ENCODE measurements at regions not wholly inside any gene's neighbourhood (a gene's known extent, or its start where the extent isn't known, plus 50 kb on each side); places are given as distances from the start of the nearest gene placed in this dataset.

DNA sequence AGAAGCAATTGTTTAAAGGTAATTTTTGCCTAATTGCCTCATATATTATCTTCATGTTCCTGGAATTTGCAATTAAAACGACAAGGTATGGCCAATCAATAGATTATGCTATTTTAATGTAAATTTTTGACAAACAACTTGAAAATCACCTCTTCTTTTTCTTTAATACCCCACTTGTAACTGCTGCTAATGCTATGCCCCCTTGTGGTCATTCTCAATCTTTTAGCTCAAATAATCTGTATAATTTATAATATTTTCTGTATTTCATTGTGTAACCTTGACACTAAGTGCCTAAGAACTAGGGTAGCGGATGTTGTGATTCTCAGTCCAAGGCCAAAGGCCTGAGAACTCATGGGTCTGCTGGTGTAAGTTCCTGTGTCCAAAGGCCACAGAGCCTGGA lies 831.7 kb upstream of the POU3F4 start:
- Histone ChIP-seq H3K4me2 (ENCODE audit: low read length) (no peak overlapping the region), H3K79me2 (ENCODE audit: control insufficient read depth, insufficient read depth, low read length, poor library complexity) (no peaks in the 10 kb centered on the region), H3K14ac (ENCODE audit: low read length) (no peak overlapping the region), H2AK5ac (ENCODE audit: low read length) (no peak overlapping the region), H2AFZ (ENCODE audit: insufficient read depth, low read length, poor library complexity) (no peak overlapping the region), H3K4ac (ENCODE audit: low read depth, low read length) (no peak overlapping the region), H4K12ac (ENCODE audit: low read depth, low read length) (no peak overlapping the region), H3K79me1 (ENCODE audit: low read length) (no peaks in the 10 kb centered on the region), H2BK5ac (ENCODE audit: low read depth, low read length, poor library complexity) (no peak overlapping the region), H3K18ac (ENCODE audit: low read length) (no peak overlapping the region), H3K23ac (ENCODE audit: low read length) (no peak overlapping the region), H3K9me3 (ENCODE audit: insufficient read depth, low read depth, low read length) (no peaks in the 10 kb centered on the region), H4K8ac (ENCODE audit: low read depth, low read length) (no peak overlapping the region), H3K9ac (ENCODE audit: low read length) (no peak overlapping the region), H2BK120ac (ENCODE audit: insufficient read depth, low read length, poor library complexity) (no peak overlapping the region), H4K91ac (ENCODE audit: low read depth, low read length) (no peak overlapping the region), H3K27ac (ENCODE audit: low read depth, low read length) (no peak overlapping the region), H3K36me3 (ENCODE audit: control insufficient read depth in 1 of 2, insufficient read depth in 2 of 2, low read length in 2 of 2) (no peaks in the 10 kb centered on the region), H3K4me1 (ENCODE audit: control insufficient read depth in 1 of 2, insufficient read depth in 2 of 2, low read length in 2 of 2) (no peaks in the 10 kb centered on the region), H3K27me3 (ENCODE audit: insufficient read depth, low read length) (no peaks in the 10 kb centered on the region), H3K4me3 (ENCODE audit: low read depth, low read length) (no peak overlapping the region), H2BK12ac (ENCODE audit: low read length) (no peak overlapping the region)
- DNase-seq = peak in 1 of 2 donors; percentile 1
- no CpG with 5 or more reads among the region's 2 CpGs for WGBS (ENCODE audit: extremely low coverage, insufficient coverage, insufficient read length)

DNA sequence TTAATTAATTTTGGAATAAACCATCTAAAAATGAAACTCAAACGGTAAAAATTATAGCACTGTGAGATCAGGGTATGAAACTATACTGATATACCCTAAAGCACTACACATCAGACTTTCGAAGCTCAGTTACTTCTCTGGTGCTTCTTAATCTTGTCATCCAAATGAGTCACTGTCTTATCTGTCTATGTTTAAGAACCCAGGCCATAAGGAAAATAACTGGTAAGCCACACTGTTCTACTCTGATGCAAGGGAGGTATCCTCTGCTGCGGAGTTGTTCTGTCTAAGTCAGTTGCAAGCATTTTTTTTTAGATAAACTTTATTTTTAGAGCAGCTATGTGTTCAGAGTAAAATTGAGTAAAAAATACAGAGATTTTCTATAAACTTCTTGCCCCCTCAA lies 830.8 kb upstream of the POU3F4 start:
- Histone ChIP-seq H3K4me2 (ENCODE audit: low read length) (no peak overlapping the region), H3K14ac (ENCODE audit: low read length) (no peak overlapping the region), H2BK120ac (ENCODE audit: insufficient read depth, low read length, poor library complexity) (no peak overlapping the region), H2BK12ac (ENCODE audit: low read length) (no peak overlapping the region), H4K12ac (ENCODE audit: low read depth, low read length) (no peak overlapping the region), H3K23ac (ENCODE audit: low read length) (no peak overlapping the region), H3K27ac (ENCODE audit: low read depth, low read length) (no peak overlapping the region), H3K79me2 (ENCODE audit: control insufficient read depth, insufficient read depth, low read length, poor library complexity) (no peaks in the 10 kb centered on the region), H2AFZ (ENCODE audit: insufficient read depth, low read length, poor library complexity) (no peak overlapping the region), H3K79me1 (ENCODE audit: low read length) (no peaks in the 10 kb centered on the region), H3K18ac (ENCODE audit: low read length) (no peak overlapping the region), H3K9ac (ENCODE audit: low read length) (no peak overlapping the region), H3K4me3 (ENCODE audit: low read depth, low read length) (no peak overlapping the region), H2AK5ac (ENCODE audit: low read length) (no peak overlapping the region), H3K9me3 (ENCODE audit: insufficient read depth, low read depth, low read length) (no peaks in the 10 kb centered on the region), H3K4me1 (ENCODE audit: control insufficient read depth in 1 of 2, insufficient read depth in 2 of 2, low read length in 2 of 2) (no peaks in the 10 kb centered on the region), H3K27me3 (ENCODE audit: insufficient read depth, low read length) (no peaks in the 10 kb centered on the region), H3K4ac (ENCODE audit: low read depth, low read length) (no peak overlapping the region), H4K91ac (ENCODE audit: low read depth, low read length) (no peak overlapping the region), H4K8ac (ENCODE audit: low read depth, low read length) (no peak overlapping the region), H3K36me3 (ENCODE audit: control insufficient read depth in 1 of 2, insufficient read depth in 2 of 2, low read length in 2 of 2) (no peaks in the 10 kb centered on the region), H2BK5ac (ENCODE audit: low read depth, low read length, poor library complexity) (no peak overlapping the region)
- WGBS (ENCODE audit: extremely low coverage, insufficient coverage, insufficient read length) = no CpG with 5 or more reads among the region's 3 CpGs
- DNase-seq = no peak

DNA sequence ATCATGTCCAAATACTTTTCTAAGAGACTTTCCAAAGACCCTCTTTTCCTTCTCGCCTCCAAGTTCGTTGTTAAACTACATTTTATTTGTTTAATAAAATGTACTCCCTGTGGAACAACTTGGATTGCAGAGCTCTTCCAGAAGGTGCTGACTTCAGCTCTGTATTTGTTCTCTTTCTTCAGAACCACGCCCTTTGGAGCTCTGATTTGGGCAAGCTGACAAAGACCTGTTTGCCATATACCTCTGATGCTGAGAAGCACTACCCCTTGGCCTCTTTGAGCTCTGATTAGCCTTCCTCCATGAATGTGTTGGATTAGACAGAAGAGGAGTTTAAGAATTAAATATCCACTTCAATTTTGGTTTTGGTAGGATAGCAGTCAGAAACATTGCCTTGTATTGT lies 815.1 kb upstream of the POU3F4 start:
- Histone ChIP-seq H3K9me3 (ENCODE audit: insufficient read depth, low read depth, low read length) (no peaks in the 10 kb centered on the region), H3K14ac (ENCODE audit: low read length) (no peak overlapping the region), H4K91ac (ENCODE audit: low read depth, low read length) (no peak overlapping the region), H3K18ac (ENCODE audit: low read length) (no peak overlapping the region), H4K12ac (ENCODE audit: low read depth, low read length) (no peak overlapping the region), H3K27ac (ENCODE audit: low read depth, low read length) (no peak overlapping the region), H2BK5ac (ENCODE audit: low read depth, low read length, poor library complexity) (no peak overlapping the region), H3K23ac (ENCODE audit: low read length) (no peak overlapping the region), H2BK120ac (ENCODE audit: insufficient read depth, low read length, poor library complexity) (no peak overlapping the region), H3K4me1 (ENCODE audit: control insufficient read depth in 1 of 2, insufficient read depth in 2 of 2, low read length in 2 of 2) (no peaks in the 10 kb centered on the region), H2BK12ac (ENCODE audit: low read length) (no peak overlapping the region), H2AFZ (ENCODE audit: insufficient read depth, low read length, poor library complexity) (no peak overlapping the region), H3K4me3 (ENCODE audit: low read depth, low read length) (no peak overlapping the region), H2AK5ac (ENCODE audit: low read length) (no peak overlapping the region), H3K79me2 (ENCODE audit: control insufficient read depth, insufficient read depth, low read length, poor library complexity) (no peaks in the 10 kb centered on the region), H3K27me3 (ENCODE audit: insufficient read depth, low read length) (no peaks in the 10 kb centered on the region), H3K4me2 (ENCODE audit: low read length) (no peak overlapping the region), H3K4ac (ENCODE audit: low read depth, low read length) (no peak overlapping the region), H3K9ac (ENCODE audit: low read length) (no peak overlapping the region), H3K36me3 (ENCODE audit: control insufficient read depth in 1 of 2, insufficient read depth in 2 of 2, low read length in 2 of 2) (no peaks in the 10 kb centered on the region), H4K8ac (ENCODE audit: low read depth, low read length) (no peak overlapping the region), H3K79me1 (ENCODE audit: low read length) (no peaks in the 10 kb centered on the region)
- WGBS (ENCODE audit: extremely low coverage, insufficient coverage, insufficient read length) = no CpG with 5 or more reads among the region's 3 CpGs
- DNase-seq = no peak

DNA sequence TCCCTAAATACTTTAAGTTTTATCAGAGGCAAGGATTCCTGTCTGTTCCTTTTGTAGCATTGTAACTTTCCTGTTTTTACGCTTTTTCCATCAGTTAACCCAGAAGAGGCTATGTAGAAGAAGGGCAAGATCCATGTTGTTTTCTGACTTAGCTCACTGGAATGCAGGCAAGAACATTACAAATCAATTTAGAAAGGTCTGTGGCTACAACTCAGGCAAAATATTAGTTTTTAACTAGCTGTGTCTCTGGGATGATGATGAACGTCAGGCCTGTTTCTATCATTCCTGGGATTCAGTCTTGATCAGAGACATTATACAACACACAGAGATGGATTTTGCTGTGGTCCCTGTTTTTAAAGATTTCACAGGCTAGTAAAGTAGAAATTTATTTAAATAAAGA lies 813.0 kb upstream of the POU3F4 start:
- no peak overlapping the region for H3K4me3 ChIP-seq (ENCODE audit: low read depth, low read length)
- no peak overlapping the region for H2AK5ac ChIP-seq (ENCODE audit: low read length)
- WGBS (ENCODE audit: extremely low coverage, insufficient coverage, insufficient read length) = no CpG with 5 or more reads among the region's 2 CpGs
- no peak overlapping the region for H3K9ac ChIP-seq (ENCODE audit: low read length)
- no peak overlapping the region for H3K23ac ChIP-seq (ENCODE audit: low read length)
- no peak overlapping the region for H4K12ac ChIP-seq (ENCODE audit: low read depth, low read length)
- no peaks in the 10 kb centered on the region for H3K79me1 ChIP-seq (ENCODE audit: low read length)
- H3K36me3 ChIP-seq (ENCODE audit: control insufficient read depth in 1 of 2, insufficient read depth in 2 of 2, low read length in 2 of 2) = no peaks in the 10 kb centered on the region
- no peaks in the 10 kb centered on the region for H3K27me3 ChIP-seq (ENCODE audit: insufficient read depth, low read length)
- H3K79me2 ChIP-seq (ENCODE audit: control insufficient read depth, insufficient read depth, low read length, poor library complexity) = no peaks in the 10 kb centered on the region
- H4K91ac ChIP-seq (ENCODE audit: low read depth, low read length) = no peak overlapping the region
- H2BK12ac ChIP-seq (ENCODE audit: low read length) = no peak overlapping the region
- no peak overlapping the region for H3K4ac ChIP-seq (ENCODE audit: low read depth, low read length)
- no peak overlapping the region for H2AFZ ChIP-seq (ENCODE audit: insufficient read depth, low read length, poor library complexity)
- H4K8ac ChIP-seq (ENCODE audit: low read depth, low read length) = no peak overlapping the region
- H3K27ac ChIP-seq (ENCODE audit: low read depth, low read length) = no peak overlapping the region
- no peaks in the 10 kb centered on the region for H3K4me1 ChIP-seq (ENCODE audit: control insufficient read depth in 1 of 2, insufficient read depth in 2 of 2, low read length in 2 of 2)
- no peak overlapping the region for H3K14ac ChIP-seq (ENCODE audit: low read length)
- no peaks in the 10 kb centered on the region for H3K9me3 ChIP-seq (ENCODE audit: insufficient read depth, low read depth, low read length)
- no peak overlapping the region for H3K4me2 ChIP-seq (ENCODE audit: low read length)
- H2BK5ac ChIP-seq (ENCODE audit: low read depth, low read length, poor library complexity) = no peak overlapping the region
- no peak overlapping the region for H3K18ac ChIP-seq (ENCODE audit: low read length)
- DNase-seq = no peak
- H2BK120ac ChIP-seq (ENCODE audit: insufficient read depth, low read length, poor library complexity) = no peak overlapping the region
